HepG2 (cell line): ENCODE measurements at regions not wholly inside any gene's neighbourhood (a gene's known extent, or its start where the extent isn't known, plus 50 kb on each side); places are given as distances from the start of the nearest gene placed in this dataset.

Experiments
- ADNP ChIP-seq: sonication (generic); formaldehyde crosslinking; IDR thresholded peaks from 2 replicates; pipeline ENCODE4 v1.4.0; 2020; ENCODE audit warnings: missing genetic modification reagents
- HOXA7 ChIP-seq: sonication (generic); formaldehyde crosslinking; IDR thresholded peaks from 2 replicates; pipeline ENCODE4 v1.8.1; 2022; ENCODE audit warnings: mild to moderate bottlenecking, missing genetic modification reagents, moderate library complexity
- ISL2 ChIP-seq: sonication (generic); formaldehyde crosslinking; IDR thresholded peaks from 2 replicates; pipeline ENCODE4 v1.5.0; 2020; ENCODE audit warnings: missing genetic modification reagents
- JUND ChIP-seq: sonication (generic); formaldehyde crosslinking; IDR thresholded peaks from 2 replicates; pipeline ENCODE4 v1.8.0; 2022; ENCODE audit warnings: mild to moderate bottlenecking, missing genetic modification reagents
- KAT7 ChIP-seq: IDR thresholded peaks from 2 replicates; pipeline ENCODE4 v1.6.1; 2018; ENCODE audit warnings: borderline replicate concordance, missing compliant biosample characterization
- PHB2 ChIP-seq: fragments of 450-650 bp; IDR thresholded peaks from 2 replicates; pipeline ENCODE4 v1.6.1; 2018; ENCODE audit not compliant: partially characterized antibody
- RORA ChIP-seq: sonication (generic); formaldehyde crosslinking; IDR thresholded peaks from 2 replicates; pipeline ENCODE4 v1.5.0; 2020; ENCODE audit warnings: mild to moderate bottlenecking, missing genetic modification reagents, moderate library complexity
- RXRB ChIP-seq: IDR thresholded peaks from 2 replicates; pipeline ENCODE4 v1.6.1; 2016; ENCODE audit warnings: borderline replicate concordance, missing genetic modification reagents, missing compliant biosample characterization
- SPEN ChIP-seq: sonication (generic); formaldehyde crosslinking; IDR thresholded peaks from 2 replicates; pipeline ENCODE4 v1.5.1; 2020; ENCODE audit warnings: low read depth, mild to moderate bottlenecking, missing genetic modification reagents
- TOPORS ChIP-seq: sonication (generic); formaldehyde crosslinking; IDR thresholded peaks from 2 replicates; pipeline ENCODE4 v1.8.0; 2023; ENCODE audit warnings: mild to moderate bottlenecking, missing genetic modification reagents
- ZNF296 ChIP-seq: sonication (generic); formaldehyde crosslinking; conservative IDR thresholded peaks from 2 replicates; pipeline ENCODE4 v1.5.0; 2020; ENCODE audit warnings: mild to moderate bottlenecking, missing genetic modification reagents
- ZNF709 ChIP-seq: sonication (generic); formaldehyde crosslinking; IDR thresholded peaks from 2 replicates; pipeline ENCODE4 v1.5.0; 2020; ENCODE audit warnings: mild to moderate bottlenecking, missing genetic modification reagents
- ZNF772 ChIP-seq: sonication (generic); formaldehyde crosslinking; IDR thresholded peaks from 2 replicates; pipeline ENCODE4 v1.5.0; 2020; ENCODE audit warnings: mild to moderate bottlenecking, missing genetic modification reagents
- TF ChIP-seq, protein P1 (sequence below): IDR thresholded peaks from 2 replicates; pipeline ENCODE4 v1.6.1; 2018; ENCODE audit warnings: missing genetic modification reagents, mild to moderate bottlenecking, missing compliant biosample characterization
- TF ChIP-seq, protein P2 (sequence below): sonication (generic); formaldehyde crosslinking; conservative IDR thresholded peaks from 2 replicates; pipeline ENCODE4 v1.4.0; 2020; ENCODE audit warnings: mild to moderate bottlenecking, missing genetic modification reagents, moderate library complexity
- TF ChIP-seq, protein P3 (sequence below): sonication (generic); formaldehyde crosslinking; IDR thresholded peaks from 2 replicates; pipeline ENCODE4 v1.4.0; 2020; ENCODE audit warnings: mild to moderate bottlenecking, missing genetic modification reagents
- TF ChIP-seq, protein P4 (sequence below): sonication (generic); formaldehyde crosslinking; IDR thresholded peaks from 2 replicates; pipeline ENCODE4 v1.4.0; 2020; ENCODE audit warnings: mild to moderate bottlenecking, missing genetic modification reagents

DNA sequence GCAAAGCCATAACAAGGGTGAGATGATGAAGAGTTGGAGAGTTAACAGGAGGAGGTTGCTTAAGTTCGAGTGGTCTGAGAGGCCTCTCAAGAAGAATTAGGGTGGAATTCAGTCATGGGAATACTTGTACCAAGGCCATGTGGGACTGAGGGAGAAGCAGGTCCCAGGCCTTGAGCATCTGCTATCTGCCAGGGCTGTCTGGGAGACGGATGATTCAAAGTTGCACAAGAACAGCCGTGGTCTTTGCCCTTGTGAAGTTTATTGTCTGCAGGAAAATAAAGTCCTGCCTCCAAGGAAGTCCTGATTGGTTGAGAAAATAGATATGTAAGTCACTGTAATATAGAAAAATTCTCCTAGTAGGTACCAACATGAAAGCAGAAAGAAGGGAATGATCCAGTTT lies 178.8 kb upstream of the RFC3 start (continued):
- TF ChIP-seq HOXA7 (CRISPR knock-in tag) (no peak), ISL2 (CRISPR knock-in tag) (no peak), ZNF296 (no peak), RORA (no peak), RXRB (no peak), SPEN (CRISPR knock-in tag) (no peak), ZNF772 (no peak), KAT7 (CRISPR knock-in tag) (peak; percentile 6; the same call in 1 of the 2 replicates), ZNF709 (no peak), PHB2 (no peak), ADNP (CRISPR knock-in tag) (no peak), JUND (no peak), TOPORS (CRISPR knock-in tag) (no peak)
- TF ChIP-seq, protein P1, sequence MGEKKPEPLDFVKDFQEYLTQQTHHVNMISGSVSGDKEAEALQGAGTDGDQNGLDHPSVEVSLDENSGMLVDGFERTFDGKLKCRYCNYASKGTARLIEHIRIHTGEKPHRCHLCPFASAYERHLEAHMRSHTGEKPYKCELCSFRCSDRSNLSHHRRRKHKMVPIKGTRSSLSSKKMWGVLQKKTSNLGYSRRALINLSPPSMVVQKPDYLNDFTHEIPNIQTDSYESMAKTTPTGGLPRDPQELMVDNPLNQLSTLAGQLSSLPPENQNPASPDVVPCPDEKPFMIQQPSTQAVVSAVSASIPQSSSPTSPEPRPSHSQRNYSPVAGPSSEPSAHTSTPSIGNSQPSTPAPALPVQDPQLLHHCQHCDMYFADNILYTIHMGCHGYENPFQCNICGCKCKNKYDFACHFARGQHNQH (CRISPR knock-in tag), result no peak
- TF ChIP-seq, protein P2, sequence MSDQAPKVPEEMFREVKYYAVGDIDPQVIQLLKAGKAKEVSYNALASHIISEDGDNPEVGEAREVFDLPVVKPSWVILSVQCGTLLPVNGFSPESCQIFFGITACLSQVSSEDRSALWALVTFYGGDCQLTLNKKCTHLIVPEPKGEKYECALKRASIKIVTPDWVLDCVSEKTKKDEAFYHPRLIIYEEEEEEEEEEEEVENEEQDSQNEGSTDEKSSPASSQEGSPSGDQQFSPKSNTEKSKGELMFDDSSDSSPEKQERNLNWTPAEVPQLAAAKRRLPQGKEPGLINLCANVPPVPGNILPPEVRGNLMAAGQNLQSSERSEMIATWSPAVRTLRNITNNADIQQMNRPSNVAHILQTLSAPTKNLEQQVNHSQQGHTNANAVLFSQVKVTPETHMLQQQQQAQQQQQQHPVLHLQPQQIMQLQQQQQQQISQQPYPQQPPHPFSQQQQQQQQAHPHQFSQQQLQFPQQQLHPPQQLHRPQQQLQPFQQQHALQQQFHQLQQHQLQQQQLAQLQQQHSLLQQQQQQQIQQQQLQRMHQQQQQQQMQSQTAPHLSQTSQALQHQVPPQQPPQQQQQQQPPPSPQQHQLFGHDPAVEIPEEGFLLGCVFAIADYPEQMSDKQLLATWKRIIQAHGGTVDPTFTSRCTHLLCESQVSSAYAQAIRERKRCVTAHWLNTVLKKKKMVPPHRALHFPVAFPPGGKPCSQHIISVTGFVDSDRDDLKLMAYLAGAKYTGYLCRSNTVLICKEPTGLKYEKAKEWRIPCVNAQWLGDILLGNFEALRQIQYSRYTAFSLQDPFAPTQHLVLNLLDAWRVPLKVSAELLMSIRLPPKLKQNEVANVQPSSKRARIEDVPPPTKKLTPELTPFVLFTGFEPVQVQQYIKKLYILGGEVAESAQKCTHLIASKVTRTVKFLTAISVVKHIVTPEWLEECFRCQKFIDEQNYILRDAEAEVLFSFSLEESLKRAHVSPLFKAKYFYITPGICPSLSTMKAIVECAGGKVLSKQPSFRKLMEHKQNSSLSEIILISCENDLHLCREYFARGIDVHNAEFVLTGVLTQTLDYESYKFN (CRISPR knock-in tag), result peak; percentile 57
- TF ChIP-seq, protein P3, sequence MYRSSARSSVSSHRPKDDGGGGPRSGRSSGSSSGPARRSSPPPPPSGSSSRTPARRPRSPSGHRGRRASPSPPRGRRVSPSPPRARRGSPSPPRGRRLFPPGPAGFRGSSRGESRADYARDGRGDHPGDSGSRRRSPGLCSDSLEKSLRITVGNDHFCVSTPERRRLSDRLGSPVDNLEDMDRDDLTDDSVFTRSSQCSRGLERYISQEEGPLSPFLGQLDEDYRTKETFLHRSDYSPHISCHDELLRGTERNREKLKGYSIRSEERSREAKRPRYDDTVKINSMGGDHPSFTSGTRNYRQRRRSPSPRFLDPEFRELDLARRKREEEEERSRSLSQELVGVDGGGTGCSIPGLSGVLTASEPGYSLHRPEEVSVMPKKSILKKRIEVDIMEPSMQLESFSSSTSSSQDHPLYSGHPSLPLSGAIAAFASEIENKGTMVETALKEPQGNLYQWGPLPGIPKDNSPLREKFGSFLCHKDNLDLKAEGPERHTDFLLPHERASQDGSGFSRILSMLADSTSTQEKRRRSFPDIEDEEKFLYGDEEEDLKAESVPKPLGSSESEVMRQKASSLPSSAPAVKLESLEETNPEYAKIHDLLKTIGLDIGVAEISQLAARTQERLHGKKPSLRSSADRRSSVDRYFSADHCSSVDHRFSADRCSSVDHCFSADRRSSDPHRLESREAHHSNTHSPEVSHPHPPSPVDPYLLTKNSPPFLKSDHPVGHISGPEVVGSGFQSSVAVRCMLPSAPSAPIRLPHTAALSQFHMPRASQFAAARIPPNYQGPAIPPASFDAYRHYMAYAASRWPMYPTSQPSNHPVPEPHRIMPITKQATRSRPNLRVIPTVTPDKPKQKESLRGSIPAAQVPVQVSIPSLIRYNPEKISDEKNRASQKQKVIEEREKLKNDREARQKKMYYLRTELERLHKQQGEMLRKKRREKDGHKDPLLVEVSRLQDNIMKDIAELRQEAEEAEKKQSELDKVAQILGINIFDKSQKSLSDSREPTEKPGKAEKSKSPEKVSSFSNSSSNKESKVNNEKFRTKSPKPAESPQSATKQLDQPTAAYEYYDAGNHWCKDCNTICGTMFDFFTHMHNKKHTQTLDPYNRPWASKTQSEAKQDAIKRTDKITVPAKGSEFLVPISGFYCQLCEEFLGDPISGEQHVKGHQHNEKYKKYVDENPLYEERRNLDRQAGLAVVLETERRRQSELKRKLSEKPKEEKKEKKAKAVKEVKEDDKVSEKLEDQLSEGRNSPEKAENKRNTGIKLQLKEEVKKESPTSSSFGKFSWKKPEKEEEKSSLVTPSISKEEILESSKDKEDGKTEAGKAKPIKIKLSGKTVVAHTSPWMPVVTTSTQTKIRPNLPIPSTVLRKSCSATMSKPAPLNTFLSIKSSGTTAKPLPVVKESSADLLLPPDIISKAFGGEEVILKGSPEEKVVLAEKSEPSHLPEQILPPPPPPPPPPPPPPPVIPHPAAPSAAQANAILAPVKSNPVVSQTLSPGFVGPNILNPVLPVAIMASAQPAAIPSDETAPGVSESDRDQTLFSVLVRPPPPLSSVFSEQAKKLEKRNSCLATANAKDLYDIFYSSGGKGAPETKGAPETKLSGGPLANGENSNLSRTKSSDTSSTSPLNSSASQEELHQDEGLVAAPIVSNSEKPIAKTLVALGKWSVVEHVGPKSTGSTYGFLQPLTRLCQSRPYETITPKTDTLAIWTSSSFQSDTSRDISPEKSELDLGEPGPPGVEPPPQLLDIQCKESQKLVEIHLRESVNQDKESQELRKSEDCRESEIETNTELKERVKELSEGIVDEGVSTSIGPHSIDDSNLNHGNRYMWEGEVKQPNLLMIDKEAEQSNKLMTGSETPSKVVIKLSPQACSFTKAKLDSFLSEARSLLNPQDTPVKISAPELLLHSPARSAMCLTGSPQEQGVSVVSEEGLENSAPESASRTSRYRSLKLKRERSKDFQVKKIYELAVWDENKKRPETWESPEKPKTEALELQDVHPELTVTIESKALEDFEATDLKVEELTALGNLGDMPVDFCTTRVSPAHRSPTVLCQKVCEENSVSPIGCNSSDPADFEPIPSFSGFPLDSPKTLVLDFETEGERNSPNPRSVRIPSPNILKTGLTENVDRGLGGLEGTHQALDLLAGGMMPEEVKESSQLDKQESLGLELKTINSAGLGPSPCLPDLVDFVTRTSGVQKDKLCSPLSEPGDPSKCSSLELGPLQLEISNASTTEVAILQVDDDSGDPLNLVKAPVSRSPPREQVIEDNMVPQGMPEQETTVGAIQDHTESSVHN (CRISPR knock-in tag), result no peak
- TF ChIP-seq, protein P4, sequence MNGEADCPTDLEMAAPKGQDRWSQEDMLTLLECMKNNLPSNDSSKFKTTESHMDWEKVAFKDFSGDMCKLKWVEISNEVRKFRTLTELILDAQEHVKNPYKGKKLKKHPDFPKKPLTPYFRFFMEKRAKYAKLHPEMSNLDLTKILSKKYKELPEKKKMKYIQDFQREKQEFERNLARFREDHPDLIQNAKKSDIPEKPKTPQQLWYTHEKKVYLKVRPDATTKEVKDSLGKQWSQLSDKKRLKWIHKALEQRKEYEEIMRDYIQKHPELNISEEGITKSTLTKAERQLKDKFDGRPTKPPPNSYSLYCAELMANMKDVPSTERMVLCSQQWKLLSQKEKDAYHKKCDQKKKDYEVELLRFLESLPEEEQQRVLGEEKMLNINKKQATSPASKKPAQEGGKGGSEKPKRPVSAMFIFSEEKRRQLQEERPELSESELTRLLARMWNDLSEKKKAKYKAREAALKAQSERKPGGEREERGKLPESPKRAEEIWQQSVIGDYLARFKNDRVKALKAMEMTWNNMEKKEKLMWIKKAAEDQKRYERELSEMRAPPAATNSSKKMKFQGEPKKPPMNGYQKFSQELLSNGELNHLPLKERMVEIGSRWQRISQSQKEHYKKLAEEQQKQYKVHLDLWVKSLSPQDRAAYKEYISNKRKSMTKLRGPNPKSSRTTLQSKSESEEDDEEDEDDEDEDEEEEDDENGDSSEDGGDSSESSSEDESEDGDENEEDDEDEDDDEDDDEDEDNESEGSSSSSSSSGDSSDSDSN (CRISPR knock-in tag), result no peak
